ENCODE measurements at regions not wholly inside any gene's neighbourhood (a gene's known extent, or its start where the extent isn't known, plus 50 kb on each side); places are given as distances from the start of the nearest gene placed in this dataset.

- TF ChIP-seq, protein P1, sequence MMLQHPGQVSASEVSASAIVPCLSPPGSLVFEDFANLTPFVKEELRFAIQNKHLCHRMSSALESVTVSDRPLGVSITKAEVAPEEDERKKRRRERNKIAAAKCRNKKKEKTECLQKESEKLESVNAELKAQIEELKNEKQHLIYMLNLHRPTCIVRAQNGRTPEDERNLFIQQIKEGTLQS (IDR thresholded peaks at IDR 0.05): no peak
These were observed 1154.8 kb upstream of the ZEB2 start (continued) for GRCh38 chr2:145674705-145675104.

- Histone ChIP-seq H4K20me1 (ENCODE audit: insufficient read depth) (no peaks in the 10 kb centered on the region; the same call in 1 of the 2 replicates), H3K9me3 (ENCODE audit: control insufficient read depth in 1 of 2, insufficient read depth in 1 of 2, low read depth in 1 of 2, low read length in 2 of 2) (no peaks in the 10 kb centered on the region), H3K79me2 (ENCODE audit: insufficient read depth, low read length) (no peaks in the 10 kb centered on the region), H3K9me2 (ENCODE audit: insufficient read depth) (no peaks in the 10 kb centered on the region), H3K27me3 (ENCODE audit: insufficient read depth, low read length) (no peaks in the 10 kb centered on the region), H2AFZ (ENCODE audit: low read depth, low read length, poor library complexity, severe bottlenecking) (no peak overlapping the region), H3K4me3 (replicated peaks in 1 of 2; ENCODE audit: low read depth in 1 of 2, low read length in 2 of 2) (no peak overlapping the region), H3K4me1 (ENCODE audit: control insufficient read depth in 1 of 2, insufficient read depth in 2 of 2, low read length in 2 of 2) (no peaks in the 10 kb centered on the region), H3K9ac (ENCODE audit: low read length) (no peak overlapping the region), H3K4me2 (ENCODE audit: low read length) (no peak overlapping the region), H3K36me3 (ENCODE audit: control insufficient read depth in 1 of 2, insufficient read depth in 2 of 2, low read length in 2 of 2) (no peaks in the 10 kb centered on the region), H3K27ac (ENCODE audit: low read depth, low read length) (no peak overlapping the region)
- TF ChIP-seq YY1 (IDR thresholded peaks at IDR 0.05; ENCODE audit: extremely low read depth, insufficient replicate concordance, low read depth, low read length) (no peak), SP1 (IDR thresholded peaks at IDR 0.05; ENCODE audit: low read depth) (no peak), EGR1 (IDR thresholded peaks at IDR 0.05; ENCODE audit: low read depth) (no peak), FOSL1 (IDR thresholded peaks at IDR 0.05; ENCODE audit: low read depth) (no peak), CTCF (IDR thresholded peaks at IDR 0.05 in 2 of 3, conservative IDR thresholded peaks at IDR 0.05 in 1 of 3; ENCODE audit: borderline replicate concordance in 1 of 3, insufficient read depth in 1 of 3, low read depth in 2 of 3, low read length in 2 of 3) (no peak), CEBPB (IDR thresholded peaks at IDR 0.05; ENCODE audit: low read depth) (no peak), ZFX (IDR thresholded peaks at IDR 0.05) (no peak), EZH2 (IDR thresholded peaks at IDR 0.05) (no peak), RAD21 (IDR thresholded peaks at IDR 0.05; ENCODE audit: low read depth) (no peak)
- TF ChIP-seq, protein P1 (IDR thresholded peaks at IDR 0.05): no peak
- ChIA-PET CTCF (no interaction called here), RAD21 (ENCODE audit: low non-redundant PET in 1 of 2, low total read pairs in 2 of 2, uncharacterized antibody in 2 of 2, unreplicated experiment in 2 of 2) (no interaction called here), POLR2A (no interaction called here)
- ATAC-seq (no peak), DNase-seq (ENCODE audit: low read depth, low spot score) (no peak)
- intact Hi-C loops (cut with micrococcal nuclease): no loop called here
- no TSS peak for BruUV-seq (replicated peaks)
These were observed 1149.4 kb upstream of the ZEB2 start for GRCh38 chr2:145669301-145669700.
